ENCODE measurements at regions not wholly inside any gene's neighbourhood (a gene's known extent, or its start where the extent isn't known, plus 50 kb on each side); places are given as distances from the start of the nearest gene placed in this dataset.

DNA sequence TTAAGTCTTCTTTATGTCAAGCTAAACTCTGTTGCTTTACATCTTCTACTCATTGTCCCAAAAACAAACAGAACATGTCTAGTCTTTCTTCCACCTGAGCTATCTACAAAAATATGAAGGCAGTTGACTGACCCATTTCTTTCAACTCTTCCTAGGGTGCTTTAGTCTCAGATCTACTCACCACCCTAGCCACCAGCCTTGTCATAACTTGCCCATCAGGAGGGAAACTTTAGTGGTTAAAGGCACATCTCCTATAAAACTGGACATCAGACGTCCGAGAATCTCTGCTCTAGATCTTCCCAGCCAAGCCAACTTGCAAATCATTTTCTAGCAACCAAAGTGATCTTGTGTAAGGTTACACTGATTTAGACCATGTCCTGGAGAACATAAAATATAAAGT, 205.0 kb downstream of the ACTL7B start:
- TF ChIP-seq, protein P1, sequence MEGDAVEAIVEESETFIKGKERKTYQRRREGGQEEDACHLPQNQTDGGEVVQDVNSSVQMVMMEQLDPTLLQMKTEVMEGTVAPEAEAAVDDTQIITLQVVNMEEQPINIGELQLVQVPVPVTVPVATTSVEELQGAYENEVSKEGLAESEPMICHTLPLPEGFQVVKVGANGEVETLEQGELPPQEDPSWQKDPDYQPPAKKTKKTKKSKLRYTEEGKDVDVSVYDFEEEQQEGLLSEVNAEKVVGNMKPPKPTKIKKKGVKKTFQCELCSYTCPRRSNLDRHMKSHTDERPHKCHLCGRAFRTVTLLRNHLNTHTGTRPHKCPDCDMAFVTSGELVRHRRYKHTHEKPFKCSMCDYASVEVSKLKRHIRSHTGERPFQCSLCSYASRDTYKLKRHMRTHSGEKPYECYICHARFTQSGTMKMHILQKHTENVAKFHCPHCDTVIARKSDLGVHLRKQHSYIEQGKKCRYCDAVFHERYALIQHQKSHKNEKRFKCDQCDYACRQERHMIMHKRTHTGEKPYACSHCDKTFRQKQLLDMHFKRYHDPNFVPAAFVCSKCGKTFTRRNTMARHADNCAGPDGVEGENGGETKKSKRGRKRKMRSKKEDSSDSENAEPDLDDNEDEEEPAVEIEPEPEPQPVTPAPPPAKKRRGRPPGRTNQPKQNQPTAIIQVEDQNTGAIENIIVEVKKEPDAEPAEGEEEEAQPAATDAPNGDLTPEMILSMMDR (conservative IDR thresholded peaks at IDR 0.05), result no peak
- no peak overlapping the region for H3K27ac ChIP-seq

DNA sequence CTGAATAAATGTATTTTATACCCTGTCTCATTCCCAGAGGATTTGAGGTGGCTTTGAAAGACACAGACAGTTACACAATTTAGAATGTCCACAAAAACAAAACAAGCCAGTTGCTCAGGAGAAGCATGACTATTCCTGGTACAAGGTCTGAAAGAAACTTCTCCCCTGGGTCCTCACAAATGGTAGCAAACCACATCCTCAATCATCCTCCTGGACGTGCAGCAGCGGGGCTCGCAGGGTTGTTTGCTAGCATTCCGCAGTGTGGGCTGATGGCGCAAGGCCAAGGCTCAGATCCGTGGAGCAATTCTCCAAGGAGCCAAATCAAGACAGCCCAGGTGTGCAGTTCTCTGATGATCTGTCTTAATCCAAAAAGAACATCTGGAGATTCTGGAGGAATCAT, 210.3 kb downstream of the ACTL7B start:
- TF ChIP-seq, protein P1 (conservative IDR thresholded peaks at IDR 0.05), result no peak
- no peak overlapping the region for H3K27ac ChIP-seq

DNA sequence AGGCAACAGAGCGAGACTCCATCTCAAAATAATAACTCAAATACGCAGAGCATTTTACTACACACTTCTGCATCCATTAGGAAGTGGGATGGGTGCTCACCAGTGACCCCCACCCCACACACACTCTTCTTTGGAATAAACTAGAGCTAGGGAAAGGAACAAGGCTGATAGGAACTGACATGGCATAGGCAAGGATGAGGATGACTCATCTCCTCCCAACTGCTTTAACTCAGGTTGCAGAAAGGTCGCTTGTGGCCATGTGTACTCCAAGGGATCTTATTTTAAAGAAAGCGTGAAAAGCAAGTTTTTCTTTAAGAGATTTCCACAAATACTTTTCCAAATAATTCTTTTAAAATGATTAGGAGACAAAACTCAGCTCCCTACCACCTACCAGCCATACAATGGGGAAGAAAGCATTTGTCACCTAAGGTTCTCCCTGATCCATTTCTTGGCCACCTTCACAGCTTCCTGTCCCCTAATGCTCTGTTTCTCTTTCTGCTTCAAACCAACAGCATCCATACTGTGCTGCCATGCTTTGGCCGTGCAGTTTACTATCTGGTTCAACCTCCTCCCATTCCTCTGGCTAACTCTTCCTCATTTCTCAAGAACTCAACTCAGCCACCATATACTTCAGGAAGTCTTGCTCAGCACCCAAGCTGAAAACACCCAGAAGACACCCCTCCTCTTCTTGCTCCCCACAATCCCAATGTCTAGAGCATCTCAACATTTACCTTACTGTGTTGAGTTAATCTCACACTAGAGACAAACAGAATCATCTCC, 211.9 kb downstream of the ACTL7B start:
- TF ChIP-seq, protein P1 (conservative IDR thresholded peaks at IDR 0.05), result no peak

DNA sequence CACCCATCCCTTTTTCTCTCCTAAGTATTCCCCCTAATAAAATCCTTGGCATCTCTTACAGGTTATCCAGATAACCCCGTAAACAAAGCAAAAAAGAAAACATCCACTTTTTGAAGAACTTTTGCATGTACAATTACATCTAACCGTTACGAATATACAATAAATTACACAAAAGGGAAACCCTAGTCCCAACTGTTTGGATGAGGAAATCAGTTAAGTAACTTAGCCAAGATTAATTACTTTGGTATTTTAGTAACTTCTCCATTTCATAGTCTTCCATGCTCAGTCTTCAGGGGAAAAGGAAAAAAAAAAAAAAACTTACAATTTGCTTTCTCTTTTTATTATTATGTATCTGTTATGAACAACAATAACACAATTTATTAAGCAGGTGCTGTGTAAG, 212.9 kb downstream of the ACTL7B start:
- TF ChIP-seq, protein P1 (conservative IDR thresholded peaks at IDR 0.05), result no peak
- no peak overlapping the region for H3K27ac ChIP-seq

More for the DNA sequence above, 211.9 kb downstream of the ACTL7B start:
- H3K27ac ChIP-seq, result no peak overlapping the region

DNA sequence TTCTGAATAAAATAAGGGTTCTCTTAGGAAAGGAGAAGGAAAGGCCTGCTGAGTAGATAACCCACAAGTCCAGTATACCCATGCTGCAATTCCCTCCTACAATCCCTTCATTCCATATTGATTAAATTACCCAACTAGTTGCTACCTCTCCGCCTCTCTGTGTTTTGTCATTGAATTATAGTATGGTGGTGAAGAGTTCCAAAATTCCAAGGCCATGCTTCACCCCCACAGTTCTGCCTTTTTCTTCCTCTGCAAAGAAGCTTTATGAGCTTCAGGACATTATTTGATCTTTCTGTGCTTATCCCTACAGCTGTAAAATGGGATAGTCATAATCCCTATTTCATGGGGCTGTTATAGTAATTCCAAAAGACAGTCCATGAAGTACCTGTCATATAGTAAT, 215.6 kb downstream of the ACTL7B start:
- TF ChIP-seq, protein P1 (conservative IDR thresholded peaks at IDR 0.05), result no peak
- H3K27ac ChIP-seq, result no peak overlapping the region

DNA sequence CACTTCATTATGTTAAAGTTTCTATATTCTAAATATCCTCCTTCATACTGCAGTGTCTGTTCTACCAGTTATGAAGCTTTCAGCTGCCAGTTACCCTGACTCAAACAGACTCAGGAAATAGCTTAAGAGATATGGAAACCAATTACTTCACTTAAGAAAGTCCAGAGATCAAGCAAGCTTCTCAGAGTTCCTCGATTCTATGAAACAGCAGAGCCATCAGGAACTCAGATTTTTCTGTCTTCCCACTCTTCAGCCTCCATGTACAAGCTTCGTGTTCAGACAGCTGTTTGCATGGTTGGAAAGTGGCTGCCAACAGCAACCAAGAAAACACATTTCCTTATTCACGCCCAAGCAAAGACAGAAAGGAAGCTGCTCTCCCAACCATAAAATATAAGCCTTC, 216.1 kb downstream of the ACTL7B start:
- H3K27ac ChIP-seq, result no peak overlapping the region
- TF ChIP-seq, protein P1 (conservative IDR thresholded peaks at IDR 0.05), result no peak

DNA sequence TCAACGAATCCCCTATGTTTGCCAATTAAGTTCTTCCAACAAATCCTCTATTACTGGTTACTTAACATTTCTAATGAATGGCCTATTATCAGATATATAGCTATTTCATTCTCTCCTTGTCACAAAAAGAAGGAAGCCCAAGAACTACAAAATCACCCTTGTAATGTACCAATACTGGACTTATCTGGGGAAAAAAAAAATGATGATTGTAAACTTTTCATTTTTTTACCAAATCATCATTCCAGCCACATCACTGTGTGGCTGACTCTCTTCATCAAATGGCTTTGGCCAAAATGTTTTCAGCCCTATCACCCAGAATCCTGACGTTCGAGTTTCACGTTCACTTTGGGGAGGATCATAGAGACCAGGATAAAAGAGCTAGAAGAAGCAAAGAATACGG, 216.7 kb downstream of the ACTL7B start:
- H3K27ac ChIP-seq, result no peak overlapping the region
- TF ChIP-seq, protein P1 (conservative IDR thresholded peaks at IDR 0.05), result no peak
